ENCODE measurements at regions not wholly inside any gene's neighbourhood (a gene's known extent, or its start where the extent isn't known, plus 50 kb on each side); places are given as distances from the start of the nearest gene placed in this dataset.

- Histone ChIP-seq H3K4me1 (peaks cover 0 to 4% (median 0%) of the 10 kb centered on the region in 4 donors), H3K27me3 (peaks cover 0 to 25% (median 0%) of the 10 kb centered on the region in 4 donors), H3K4me3 (no peak overlapping the region), H3K36me3 (no peaks in the 10 kb centered on the region), H3K27ac (replicated peaks in 1 of 4) (no peak overlapping the region), H3K9me3 (no peaks in the 10 kb centered on the region)
- intact Hi-C loops (cut with DNase I): no loop called here
- no peak for TF ChIP-seq EP300 (IDR thresholded peaks at IDR 0.05)
- WGBS: 90% methylated on average over 2 of the region's 2 CpGs
- no peak for DNase-seq (ENCODE audit: extremely low spot score)
Observed at GRCh38 chr6:8177721-8178120, 75.4 kb upstream of the EEF1E1 start.

- H3K9me3 ChIP-seq: no peaks in the 10 kb centered on the region
- H3K4me3 ChIP-seq: no peak overlapping the region
- H3K4me1 ChIP-seq: peaks cover 0 to under 1% (median 0%) of the 10 kb centered on the region in 4 donors
- TF ChIP-seq POLR2A (IDR thresholded peaks at IDR 0.05; ENCODE audit: low read depth) (no peak), POLR2AphosphoS5 (IDR thresholded peaks at IDR 0.05) (no peak), EP300 (IDR thresholded peaks at IDR 0.05) (no peak), CTCF (IDR thresholded peaks at IDR 0.05) (no peak)
- no peaks in the 10 kb centered on the region for H3K36me3 ChIP-seq
- peaks cover 0 to 16% (median 0%) of the 10 kb centered on the region in 4 donors for H3K27me3 ChIP-seq
- 88% methylated on average over 3 of the region's 3 CpGs for WGBS
- no peak for DNase-seq (ENCODE audit: extremely low spot score)
- intact Hi-C loops (cut with DNase I): no loop called here
- H3K27ac ChIP-seq (replicated peaks in 1 of 4): no peak overlapping the region
Observed at GRCh38 chr6:8175046-8175777, 72.9 kb upstream of the EEF1E1 start.

GRCh38 chr6:8174571-8174970 lies 72.2 kb upstream of the EEF1E1 start:
- Histone ChIP-seq H3K9me3 (no peaks in the 10 kb centered on the region), H3K27ac (replicated peaks in 1 of 4) (no peak overlapping the region), H3K36me3 (no peaks in the 10 kb centered on the region), H3K4me1 (no peaks in the 10 kb centered on the region), H3K4me3 (no peak overlapping the region), H3K27me3 (peaks cover 0 to 13% (median 0%) of the 10 kb centered on the region in 4 donors)
- WGBS: 87% methylated on average over 6 of the region's 6 CpGs
- intact Hi-C loops (cut with DNase I): no loop called here
- TF ChIP-seq POLR2AphosphoS5 (IDR thresholded peaks at IDR 0.05) (no peak), EP300 (IDR thresholded peaks at IDR 0.05) (no peak), CTCF (IDR thresholded peaks at IDR 0.05) (no peak), POLR2A (IDR thresholded peaks at IDR 0.05; ENCODE audit: low read depth) (no peak)
- no peak for DNase-seq (ENCODE audit: extremely low spot score)

- Histone ChIP-seq H3K36me3 (no peaks in the 10 kb centered on the region), H3K9me3 (no peaks in the 10 kb centered on the region), H3K4me3 (no peak overlapping the region), H3K4me1 (no peaks in the 10 kb centered on the region), H3K27me3 (peaks cover 0 to 2% (median 0%) of the 10 kb centered on the region in 4 donors), H3K27ac (replicated peaks in 1 of 4) (no peak overlapping the region)
- WGBS: 64% methylated on average over 4 of the region's 4 CpGs
- intact Hi-C loops (cut with DNase I): no loop called here
- TF ChIP-seq POLR2AphosphoS5 (IDR thresholded peaks at IDR 0.05): no peak
- no peak for TF ChIP-seq POLR2A (IDR thresholded peaks at IDR 0.05; ENCODE audit: low read depth)
- no peak for TF ChIP-seq CTCF (IDR thresholded peaks at IDR 0.05)
- TF ChIP-seq EP300 (IDR thresholded peaks at IDR 0.05): no peak
- DNase-seq (ENCODE audit: extremely low spot score): no peak
Observed at GRCh38 chr6:8172530-8172929, 70.2 kb upstream of the EEF1E1 start.

- intact Hi-C loops (cut with DNase I): no loop called here
- 83% methylated on average over 3 of the region's 3 CpGs for WGBS
Observed at GRCh38 chr6:8170754-8171153, 68.4 kb upstream of the EEF1E1 start.

More at GRCh38 chr6:8170754-8171153, 68.4 kb upstream of the EEF1E1 start:
- Histone ChIP-seq H3K27ac (replicated peaks in 1 of 4) (no peak overlapping the region), H3K4me3 (no peak overlapping the region), H3K9me3 (no peaks in the 10 kb centered on the region), H3K4me1 (no peaks in the 10 kb centered on the region), H3K27me3 (no peaks in the 10 kb centered on the region), H3K36me3 (no peaks in the 10 kb centered on the region)
- no peak for TF ChIP-seq CTCF (IDR thresholded peaks at IDR 0.05)
- no peak for TF ChIP-seq POLR2AphosphoS5 (IDR thresholded peaks at IDR 0.05)
- no peak for TF ChIP-seq POLR2A (IDR thresholded peaks at IDR 0.05; ENCODE audit: low read depth)
- TF ChIP-seq EP300 (IDR thresholded peaks at IDR 0.05): no peak
- no peak for DNase-seq (ENCODE audit: extremely low spot score)
